PFSK-1 (cell line): ENCODE measurements at regions not wholly inside any gene's neighbourhood (a gene's known extent, or its start where the extent isn't known, plus 50 kb on each side); places are given as distances from the start of the nearest gene placed in this dataset.

Source experiments
- FOXP2 ChIP-seq: optimal IDR thresholded peaks from 2 replicates; pipeline ENCODE3; 2011; ENCODE audit warnings: borderline replicate concordance, control low read depth, inconsistent platforms; ENCODE audit not compliant: insufficient read depth; ENCODE audit errors: extremely low read length, extremely low read depth
- POLR2AphosphoS5 ChIP-seq: IDR thresholded peaks from 2 replicates; pipeline ENCODE4 v1.6.1; 2012; ENCODE audit warnings: low read depth, mild to moderate bottlenecking, control low read depth, low read length, moderate library complexity
- REST ChIP-seq, 2 experiments: IDR thresholded peaks; 2 replicates each; pipeline versions ENCODE4 v1.6.1 to v1.8.0; 2011 to 2012; ENCODE audit warnings: low read depth in 2 of 2, low read length in 2 of 2, control low read depth in 1 of 2, inconsistent platforms in 1 of 2, mild to moderate bottlenecking in 1 of 2, moderate library complexity in 1 of 2; ENCODE audit not compliant: insufficient read depth in 1 of 2
- SIN3A ChIP-seq: IDR thresholded peaks from 2 replicates; pipeline ENCODE4 v1.6.1; 2012; ENCODE audit warnings: mild to moderate bottlenecking, low read length, moderate library complexity, borderline replicate concordance; ENCODE audit not compliant: insufficient read depth
- TAF1 ChIP-seq: IDR thresholded peaks from 2 replicates; pipeline ENCODE4 v1.6.1; 2012; ENCODE audit warnings: low read length, control low read depth, borderline replicate concordance; ENCODE audit not compliant: insufficient read depth

- TF ChIP-seq POLR2AphosphoS5: no peak
- TF ChIP-seq SIN3A: no peak
- TF ChIP-seq TAF1: no peak
- TF ChIP-seq REST (IDR thresholded peaks at IDR 0.05; ENCODE audit: insufficient read depth in 1 of 2, low read depth in 2 of 2, low read length in 2 of 2): no peak
- no peak for TF ChIP-seq FOXP2
These were observed 121.1 kb downstream of the WDR11 start for GRCh38 chr10:120972259-120972658.
